ENCODE measurements at regions not wholly inside any gene's neighbourhood (a gene's known extent, or its start where the extent isn't known, plus 50 kb on each side); places are given as distances from the start of the nearest gene placed in this dataset.

GRCh38 chr6:53399027-53399344 lies 50.2 kb upstream of the ELOVL5 start:
- ATAC-seq (no peak), DNase-seq (no peak)
- Histone ChIP-seq H3K27ac (no peak overlapping the region), H3K9me3 (no peaks in the 10 kb centered on the region), H3K4me1 (no peaks in the 10 kb centered on the region), H3K4me3 (no peak overlapping the region), H3K36me3 (no peaks in the 10 kb centered on the region), H3K27me3 (no peaks in the 10 kb centered on the region)
- intact Hi-C loops (cut with DNase I; ENCODE audit: low total_unique reads) (no loop called here), in situ Hi-C loops (cut with MboI; ENCODE audit: low sequenced_read_pairs in 4 of 4) (no loop called here)
- TF ChIP-seq POLR2A (IDR thresholded peaks at IDR 0.05) (no peak), CTCF (IDR thresholded peaks at IDR 0.05 in 4 of 5, conservative IDR thresholded peaks at IDR 0.05 in 1 of 5) (no peak)

GRCh38 chr6:53398247-53399026 lies 49.7 kb upstream of the ELOVL5 start:
- in situ Hi-C loops (cut with MboI; ENCODE audit: low sequenced_read_pairs in 4 of 4) (no loop called here), intact Hi-C loops (cut with DNase I; ENCODE audit: low total_unique reads) (no loop called here)
- DNase-seq (no peak), ATAC-seq (no peak)
- Histone ChIP-seq H3K27me3 (no peaks in the 10 kb centered on the region), H3K36me3 (no peaks in the 10 kb centered on the region), H3K27ac (no peak overlapping the region), H3K4me3 (no peak overlapping the region), H3K9me3 (no peaks in the 10 kb centered on the region), H3K4me1 (no peaks in the 10 kb centered on the region)
- TF ChIP-seq POLR2A (IDR thresholded peaks at IDR 0.05): no peak
- no peak for TF ChIP-seq CTCF (IDR thresholded peaks at IDR 0.05 in 4 of 5, conservative IDR thresholded peaks at IDR 0.05 in 1 of 5)

Measured in gastrocnemius medialis (tissue), 4 donors.